GM18907 (cell line): ENCODE measurements at regions not wholly inside any gene's neighbourhood (a gene's known extent, or its start where the extent isn't known, plus 50 kb on each side); places are given as distances from the start of the nearest gene placed in this dataset.
"Not testable (repeated sequence)": the region's sequence is repeated elsewhere in the genome, so short reads cannot be mapped to it uniquely, and the experiment has no call there.

Source experiments
- ATAC-seq: cut with Tn5 transposase; IDR thresholded peaks from one replicate; pipeline ENCODE4 v1.9.1; 2021; ENCODE audit warnings: mild to moderate bottlenecking, moderate library complexity; ENCODE audit not compliant: unreplicated experiment

DNA sequence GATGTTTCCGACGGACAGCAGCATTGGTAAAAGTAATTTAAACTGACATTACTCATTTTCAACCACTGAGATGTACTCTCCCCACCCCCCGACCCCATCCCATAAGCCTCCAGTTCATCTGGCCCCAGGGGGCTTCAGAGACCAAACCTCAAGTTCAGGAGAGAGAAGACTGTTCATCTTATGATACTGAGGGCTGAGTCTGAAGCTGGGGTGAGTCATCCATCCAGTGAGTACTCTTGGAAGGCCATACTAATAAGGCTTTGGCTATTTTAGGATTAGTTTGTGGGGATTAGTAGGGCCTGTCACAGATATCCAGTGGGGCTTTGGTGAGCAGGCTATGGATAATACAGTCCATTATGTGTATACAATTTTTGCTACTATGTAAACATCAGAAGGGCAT, 125.3 kb upstream of the APCDD1 start:
- ATAC-seq: no peak

DNA sequence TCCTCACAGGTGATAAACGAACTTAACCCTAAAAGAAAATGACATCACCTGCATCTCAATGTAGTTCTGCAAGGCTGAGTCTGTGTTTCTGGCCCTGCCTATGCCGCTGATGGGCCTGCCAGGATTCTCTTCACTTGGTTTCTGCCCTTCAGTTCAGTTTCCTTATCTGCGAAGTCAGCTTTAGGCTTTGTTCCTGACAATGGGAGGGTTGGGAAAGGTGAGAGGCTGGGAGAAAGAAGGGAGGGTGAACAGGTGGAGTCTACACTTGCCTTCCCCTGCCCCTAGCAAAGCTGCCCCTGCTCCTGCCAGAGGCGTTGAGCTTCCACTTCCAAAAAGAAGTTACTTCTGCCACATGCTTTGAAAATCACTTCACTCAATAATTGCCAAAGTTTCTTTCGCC, 124.0 kb upstream of the APCDD1 start:
- ATAC-seq: no peak

DNA sequence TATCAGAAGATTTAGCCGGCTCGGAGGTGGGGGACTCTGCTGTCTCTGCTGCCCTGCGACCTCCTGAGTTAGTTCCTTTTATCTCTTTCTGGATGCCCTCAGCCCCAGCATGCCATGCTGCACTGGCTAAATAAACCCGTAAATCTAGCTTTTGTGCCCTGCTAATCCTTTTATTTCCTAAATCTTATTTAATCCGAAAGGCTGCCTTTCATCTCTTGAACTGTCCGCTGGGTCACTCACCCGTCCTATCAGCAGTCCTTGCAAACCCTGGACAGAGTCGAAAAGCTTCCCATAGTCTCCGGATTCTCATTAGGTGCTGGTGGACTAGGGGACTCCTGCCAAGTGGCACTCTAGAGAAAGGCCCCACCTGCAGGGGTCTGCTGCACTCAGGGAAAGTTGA, 122.0 kb upstream of the APCDD1 start:
- no peak for ATAC-seq

DNA sequence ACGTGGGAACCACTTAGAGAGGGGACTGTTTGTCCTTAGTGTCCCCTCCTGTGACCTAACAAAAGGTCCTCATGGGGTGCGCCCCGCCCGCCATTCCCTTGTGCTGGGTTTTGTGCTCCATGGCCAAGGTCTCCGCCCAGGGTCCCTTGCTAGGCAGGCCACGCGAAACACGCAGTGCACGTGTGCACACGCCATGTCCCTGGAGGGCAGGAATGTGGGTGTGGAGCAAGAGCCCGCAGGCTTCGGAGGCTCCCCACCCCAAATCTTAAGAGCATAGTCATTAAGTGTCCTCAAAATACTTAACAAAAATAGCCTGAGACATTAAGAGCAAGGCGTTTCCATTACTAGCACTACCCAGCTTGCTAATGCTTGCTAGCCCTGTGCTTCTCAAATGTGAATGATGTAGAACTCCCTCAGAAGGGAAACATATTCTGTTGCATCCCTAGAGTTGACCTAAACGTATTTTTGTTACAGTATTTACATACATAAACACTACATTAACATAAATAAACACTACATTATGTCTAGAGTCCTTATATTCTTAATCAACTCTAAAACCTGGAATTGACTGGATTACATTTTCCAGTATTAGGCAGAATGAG, 117.6 kb upstream of the APCDD1 start:
- ATAC-seq: no peak

DNA sequence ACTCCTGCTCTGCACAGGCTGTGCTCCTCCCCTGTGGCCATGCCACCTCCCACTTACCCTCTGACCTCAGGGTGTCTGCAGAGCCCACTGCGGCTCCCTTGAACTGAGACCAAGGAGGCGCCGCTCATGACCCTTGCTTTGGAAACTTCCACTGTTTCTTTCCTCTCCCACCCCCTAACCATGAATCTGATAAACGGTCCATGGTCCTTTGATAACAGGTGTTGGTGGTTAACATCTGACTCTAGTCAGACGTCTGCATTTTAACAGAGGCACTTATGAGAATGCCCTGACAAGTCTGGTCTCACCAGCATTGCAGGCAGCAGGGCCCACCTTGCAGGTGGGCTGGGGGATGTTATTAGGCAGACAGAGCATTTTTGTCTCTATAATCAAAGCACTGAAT, 113.6 kb upstream of the APCDD1 start:
- ATAC-seq: no peak

DNA sequence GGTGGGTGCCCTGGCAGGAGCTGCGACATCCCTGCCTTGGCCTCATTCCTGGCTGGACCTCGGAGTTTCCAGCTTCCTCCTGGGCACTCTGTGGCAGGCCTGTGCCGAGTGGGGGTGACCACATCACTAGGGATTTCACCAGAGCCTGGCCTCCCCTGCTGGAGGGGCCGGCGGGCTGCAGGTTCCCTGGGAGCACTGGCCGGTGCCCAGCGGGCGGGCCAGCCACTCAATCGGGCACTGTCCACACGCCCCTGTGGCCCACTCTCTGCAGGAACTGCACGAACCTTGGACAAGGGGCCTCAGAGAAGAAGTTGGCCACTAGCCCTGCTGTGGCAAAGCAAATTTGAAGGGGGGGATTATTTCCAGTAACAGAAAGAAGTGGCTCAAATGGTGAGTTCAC, 110.7 kb upstream of the APCDD1 start:
- no peak for ATAC-seq

DNA sequence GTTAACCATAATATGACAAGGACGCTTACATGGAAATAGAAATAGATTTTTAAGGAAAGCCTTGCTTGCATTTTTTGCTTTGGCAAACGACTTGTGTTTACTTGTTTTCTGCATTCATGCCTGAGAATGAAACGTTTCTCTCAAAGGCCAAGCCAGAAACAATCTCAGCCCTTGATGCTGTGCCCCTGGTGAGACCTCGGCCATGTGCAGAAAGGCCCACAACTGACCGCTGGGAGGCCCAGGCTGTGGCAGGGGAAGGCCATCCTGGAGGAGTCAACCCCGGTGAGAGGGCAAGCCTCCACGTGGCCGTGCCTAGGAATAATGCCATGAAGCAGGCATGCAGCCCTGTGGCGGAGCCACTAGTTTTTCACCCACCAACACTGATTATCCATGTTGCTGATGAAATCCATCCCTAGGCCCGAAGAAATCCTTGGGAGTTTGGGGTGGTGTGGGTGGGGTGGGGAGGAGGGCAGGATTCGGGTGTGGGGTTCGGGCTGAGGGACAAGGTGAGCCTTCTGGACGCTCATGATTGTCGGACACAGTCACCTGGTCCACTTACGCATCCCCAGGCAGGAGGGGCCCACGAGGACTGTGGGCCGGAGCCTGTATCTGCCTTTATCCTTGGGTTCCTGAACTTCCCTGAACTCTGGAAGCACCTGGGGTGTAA, 107.6 kb upstream of the APCDD1 start:
- no peak for ATAC-seq

DNA sequence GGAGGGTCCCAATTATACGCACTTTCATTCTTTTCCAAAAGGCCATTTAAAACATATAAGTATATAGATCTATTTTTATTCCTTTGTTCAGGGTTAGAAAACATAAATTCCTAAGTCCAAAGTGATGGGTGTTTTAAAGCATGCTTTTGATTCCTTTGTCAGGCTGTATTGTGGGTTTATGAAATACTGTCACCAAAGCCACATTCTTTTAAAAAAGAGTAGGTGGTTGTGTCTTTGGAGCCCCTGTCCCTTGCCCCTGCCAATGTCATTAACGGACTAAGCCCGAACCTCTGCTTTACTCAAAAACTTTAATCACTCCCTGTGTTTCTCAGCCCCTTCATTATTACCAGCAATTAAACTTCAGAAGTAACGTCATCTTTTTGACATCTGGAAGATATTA, 104.9 kb upstream of the APCDD1 start:
- ATAC-seq: no peak

DNA sequence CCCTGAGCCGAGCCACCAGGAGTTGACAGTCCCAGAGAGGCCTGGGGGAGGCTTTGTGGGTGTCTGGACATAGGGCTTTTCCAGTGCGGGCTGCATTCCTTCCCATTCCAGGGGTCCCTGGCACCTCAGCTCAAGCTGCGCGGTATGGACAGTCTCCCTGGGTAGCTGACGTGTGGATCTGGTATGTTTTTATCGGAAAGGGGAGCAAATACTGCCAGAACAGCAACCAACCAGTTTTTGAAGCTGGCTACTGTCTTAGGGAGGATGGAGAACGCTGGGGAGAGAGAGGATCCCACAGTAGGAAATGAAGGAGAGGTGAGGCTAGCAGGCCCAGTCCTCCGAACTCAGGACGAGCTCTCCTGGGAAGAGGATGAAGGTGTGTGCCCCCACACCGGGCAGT, 103.8 kb upstream of the APCDD1 start:
- ATAC-seq: no peak

DNA sequence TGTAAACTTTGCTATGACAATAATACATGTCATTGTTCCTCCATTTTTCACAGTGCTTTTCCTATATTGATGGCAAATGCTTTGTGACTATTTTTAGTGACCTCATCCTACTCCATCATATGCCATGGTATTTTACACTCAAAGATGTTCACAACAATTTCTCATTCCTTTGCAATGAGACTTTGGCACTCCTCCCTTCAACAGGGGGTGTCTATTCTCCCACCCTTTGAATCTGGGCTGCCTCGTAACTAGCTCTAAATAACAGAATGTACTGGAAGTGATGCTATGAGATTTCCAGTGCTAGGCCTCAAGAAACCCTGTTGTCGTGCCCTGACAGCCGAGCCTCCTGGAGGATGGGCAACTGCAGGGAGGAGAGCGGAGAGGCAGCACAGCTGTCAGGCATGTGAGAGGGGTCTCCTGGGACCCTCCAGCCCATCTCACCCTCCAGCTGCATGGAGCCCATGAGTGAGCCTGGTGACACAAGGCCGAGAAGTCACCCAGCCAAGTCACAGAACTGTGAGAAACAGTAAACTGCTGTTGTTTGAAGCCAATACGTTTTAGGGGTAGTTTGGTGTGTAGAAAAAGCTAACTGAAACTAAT, 103.1 kb upstream of the APCDD1 start:
- no peak for ATAC-seq

DNA sequence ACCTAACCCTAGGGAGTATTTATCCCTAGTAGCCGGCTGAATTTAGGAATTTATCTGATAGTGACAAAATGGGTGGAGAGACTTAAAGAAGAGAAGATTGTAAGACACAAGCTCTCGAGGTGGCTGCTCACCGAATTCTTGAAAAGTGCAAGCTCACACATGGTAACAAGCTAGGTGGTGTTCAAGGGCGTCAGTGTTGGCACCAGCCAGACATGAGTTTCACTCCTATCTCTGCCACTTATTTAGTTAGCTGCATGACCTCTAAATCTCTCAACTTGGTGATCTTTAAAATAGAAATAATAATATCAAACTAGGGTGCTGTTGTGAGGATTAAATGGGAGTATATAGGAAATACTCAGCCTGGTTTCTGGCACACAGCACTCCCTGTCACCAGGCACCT, 102.6 kb upstream of the APCDD1 start:
- no peak for ATAC-seq

DNA sequence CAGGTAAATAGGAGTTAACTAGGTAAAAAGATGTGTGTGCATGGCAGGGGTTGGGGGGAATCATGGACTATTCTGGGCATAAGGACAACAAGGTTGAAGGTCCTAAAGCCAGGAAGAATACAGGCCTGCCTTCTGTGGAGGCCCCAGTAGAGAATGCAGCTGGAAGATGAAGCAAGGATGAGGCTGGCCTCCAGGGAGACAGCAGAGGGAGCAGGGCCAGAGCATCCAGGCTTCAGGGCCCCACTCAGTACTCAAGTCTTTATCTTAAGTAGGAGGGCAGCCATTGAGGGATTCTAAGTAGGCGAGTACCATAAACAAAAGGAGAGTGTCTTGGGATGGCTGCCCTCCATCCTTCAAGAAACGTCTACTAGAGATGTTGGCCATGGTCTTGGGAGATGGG, 101.8 kb upstream of the APCDD1 start:
- ATAC-seq: no peak

DNA sequence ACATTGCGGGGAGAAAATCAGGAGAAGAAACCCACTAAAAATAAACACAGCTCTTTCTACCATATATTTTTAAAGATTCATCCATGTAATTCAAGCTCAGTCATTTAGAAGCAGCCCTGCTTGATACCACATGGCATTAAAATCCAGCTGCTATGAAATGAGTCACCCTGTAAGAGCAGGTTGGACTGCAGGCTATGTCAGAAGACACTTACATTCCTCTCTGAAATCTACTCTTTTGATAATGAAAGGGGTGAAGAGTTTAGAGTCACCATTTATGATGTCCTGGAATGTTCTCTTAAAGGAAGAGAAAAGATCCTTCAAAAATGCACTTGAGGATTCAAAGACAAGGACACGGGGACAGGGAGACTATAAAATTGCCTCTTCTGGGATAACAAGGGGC, 100.6 kb upstream of the APCDD1 start:
- ATAC-seq: no peak

DNA sequence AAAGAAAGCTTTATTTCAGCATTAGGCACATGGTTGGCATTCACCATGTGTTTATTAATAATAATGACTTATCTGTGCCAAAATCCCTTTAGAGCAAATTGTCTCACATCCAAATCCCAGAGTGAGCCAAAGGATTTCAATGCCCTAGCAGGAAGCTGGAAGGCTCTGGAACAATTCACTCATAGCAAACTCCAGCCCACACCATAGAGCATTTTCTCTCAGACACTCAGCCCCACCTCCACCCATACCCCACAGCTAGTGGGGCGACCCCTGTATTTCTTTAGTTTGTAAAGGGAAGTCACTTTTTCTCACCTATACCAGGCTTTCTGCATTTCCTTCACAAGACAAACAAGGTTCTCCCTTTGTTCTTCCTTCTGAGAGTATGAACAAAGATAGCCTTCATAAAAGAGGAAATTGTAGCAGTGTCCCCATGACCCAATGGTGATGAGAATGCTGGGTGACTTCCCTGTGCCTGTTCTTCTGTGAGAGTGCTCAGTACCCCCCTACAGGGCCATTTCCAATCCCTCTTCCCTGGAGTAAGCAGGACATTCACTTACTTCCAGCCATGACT, 100.1 kb upstream of the APCDD1 start:
- no peak for ATAC-seq

DNA sequence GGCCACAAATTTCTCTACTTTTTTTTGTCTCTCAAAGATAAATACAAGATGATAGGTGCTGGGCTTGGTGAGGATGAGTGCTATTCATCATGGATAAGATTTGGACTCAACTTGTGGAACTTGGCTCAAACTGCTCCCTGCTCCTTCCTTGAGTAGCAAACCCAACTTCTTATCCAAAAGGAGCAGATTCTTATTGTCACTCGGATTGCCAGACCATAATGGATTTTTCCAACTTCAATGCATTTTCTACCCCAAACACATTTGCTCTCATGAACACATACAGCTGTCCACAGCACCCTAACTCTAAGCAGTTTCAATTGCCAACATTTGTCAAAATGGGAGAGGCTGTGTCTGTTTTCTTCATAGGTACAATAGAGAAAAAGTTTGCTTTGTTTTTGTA, 99.5 kb upstream of the APCDD1 start:
- no peak for ATAC-seq

DNA sequence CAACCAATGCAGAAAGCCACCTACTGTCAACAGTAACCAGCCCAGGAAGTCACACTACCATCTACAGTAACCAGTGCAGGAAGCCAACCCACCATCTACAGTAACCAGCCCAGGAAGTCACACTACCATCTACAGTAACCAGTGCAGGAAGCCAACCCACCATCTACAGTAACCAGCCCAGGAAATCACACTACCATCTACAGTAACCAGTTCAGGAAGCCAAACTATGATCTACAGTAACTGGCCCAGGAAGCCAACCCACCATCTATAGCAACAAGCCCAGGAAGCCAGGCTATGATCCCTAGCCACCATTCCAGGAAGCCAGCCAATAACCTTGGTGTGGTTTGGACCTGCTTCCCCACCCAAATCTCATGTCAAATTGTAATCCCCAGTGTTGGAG, 97.4 kb upstream of the APCDD1 start:
- ATAC-seq: not testable (repeated sequence)

DNA sequence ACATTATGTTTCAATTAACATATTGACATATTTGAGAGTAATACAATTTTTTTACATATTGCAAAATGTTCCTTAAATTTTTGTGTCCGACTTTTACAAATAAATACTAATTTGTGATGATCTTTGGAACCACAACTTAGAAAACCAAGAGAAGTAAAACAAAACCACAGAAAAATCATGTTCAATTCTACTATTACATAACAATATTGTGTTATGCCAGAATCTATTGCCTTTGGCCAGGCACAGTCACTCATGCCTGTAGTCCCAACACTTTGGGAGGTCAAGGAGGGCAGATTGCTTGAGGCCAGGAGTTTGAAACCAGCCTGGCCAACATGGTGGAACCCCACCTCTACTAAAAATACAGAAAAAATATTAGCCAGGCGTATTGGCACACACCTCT, 92.8 kb upstream of the APCDD1 start:
- ATAC-seq: no peak

DNA sequence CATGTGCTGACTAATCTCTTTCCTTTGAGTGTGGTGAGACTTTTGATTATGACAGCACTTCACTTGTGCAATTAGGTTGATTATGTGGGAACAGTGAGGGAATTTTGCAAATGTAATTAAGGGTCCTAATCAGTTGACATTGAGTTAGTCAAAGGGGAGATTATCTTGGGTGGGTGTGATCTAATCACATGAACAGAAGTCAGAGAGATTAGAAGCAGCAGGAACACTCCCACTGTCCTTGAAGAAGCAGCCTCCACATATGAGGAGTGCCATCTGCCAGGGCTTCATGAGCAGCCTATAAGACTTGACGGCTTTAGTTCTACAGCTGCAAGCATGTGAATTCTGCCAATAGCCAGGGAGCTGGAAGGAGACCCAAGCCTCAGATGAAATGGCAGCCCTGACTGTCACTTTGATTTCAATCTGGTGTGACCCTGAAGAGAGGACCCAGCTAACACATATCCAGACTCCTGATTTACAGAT, 89.4 kb upstream of the APCDD1 start:
- no peak for ATAC-seq

DNA sequence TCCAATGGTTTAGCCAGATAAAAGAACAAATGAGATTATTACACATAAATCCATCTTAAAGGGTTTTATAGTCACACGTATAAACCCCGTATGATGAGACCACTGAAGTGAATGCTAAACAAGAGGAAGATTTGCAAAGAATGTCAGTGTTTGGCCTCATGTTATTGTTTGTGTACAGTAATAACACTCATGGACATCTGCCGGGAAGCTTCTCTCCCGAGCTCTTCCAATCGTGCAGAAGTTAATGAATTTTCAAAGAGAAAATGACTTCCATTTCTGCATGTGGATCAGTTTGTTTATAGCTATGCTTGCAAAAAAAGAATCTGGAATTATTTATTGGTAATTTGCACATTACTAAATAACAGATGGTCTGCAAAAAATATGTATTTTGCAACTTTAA, 88.5 kb upstream of the APCDD1 start:
- ATAC-seq: no peak

DNA sequence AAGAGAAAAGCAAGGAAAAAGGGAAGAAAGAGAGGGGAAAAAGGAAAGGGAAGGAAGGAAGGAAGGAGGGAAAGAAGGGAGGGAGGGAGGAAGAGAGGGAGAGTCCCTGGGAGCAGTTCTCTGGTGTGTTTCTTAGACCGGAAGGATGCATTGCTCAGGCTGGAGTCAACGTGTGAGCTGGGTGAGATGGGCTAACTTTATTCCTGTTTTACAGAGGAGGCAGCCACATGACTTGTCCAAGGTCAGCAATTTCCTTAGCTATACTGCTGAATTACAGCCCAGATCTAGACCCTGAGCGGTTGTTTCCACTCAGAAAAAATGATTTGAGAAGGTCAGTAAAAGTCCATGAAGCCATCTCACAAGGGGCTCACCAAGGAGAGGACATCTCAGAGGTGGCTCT, 86.6 kb upstream of the APCDD1 start:
- no peak for ATAC-seq

DNA sequence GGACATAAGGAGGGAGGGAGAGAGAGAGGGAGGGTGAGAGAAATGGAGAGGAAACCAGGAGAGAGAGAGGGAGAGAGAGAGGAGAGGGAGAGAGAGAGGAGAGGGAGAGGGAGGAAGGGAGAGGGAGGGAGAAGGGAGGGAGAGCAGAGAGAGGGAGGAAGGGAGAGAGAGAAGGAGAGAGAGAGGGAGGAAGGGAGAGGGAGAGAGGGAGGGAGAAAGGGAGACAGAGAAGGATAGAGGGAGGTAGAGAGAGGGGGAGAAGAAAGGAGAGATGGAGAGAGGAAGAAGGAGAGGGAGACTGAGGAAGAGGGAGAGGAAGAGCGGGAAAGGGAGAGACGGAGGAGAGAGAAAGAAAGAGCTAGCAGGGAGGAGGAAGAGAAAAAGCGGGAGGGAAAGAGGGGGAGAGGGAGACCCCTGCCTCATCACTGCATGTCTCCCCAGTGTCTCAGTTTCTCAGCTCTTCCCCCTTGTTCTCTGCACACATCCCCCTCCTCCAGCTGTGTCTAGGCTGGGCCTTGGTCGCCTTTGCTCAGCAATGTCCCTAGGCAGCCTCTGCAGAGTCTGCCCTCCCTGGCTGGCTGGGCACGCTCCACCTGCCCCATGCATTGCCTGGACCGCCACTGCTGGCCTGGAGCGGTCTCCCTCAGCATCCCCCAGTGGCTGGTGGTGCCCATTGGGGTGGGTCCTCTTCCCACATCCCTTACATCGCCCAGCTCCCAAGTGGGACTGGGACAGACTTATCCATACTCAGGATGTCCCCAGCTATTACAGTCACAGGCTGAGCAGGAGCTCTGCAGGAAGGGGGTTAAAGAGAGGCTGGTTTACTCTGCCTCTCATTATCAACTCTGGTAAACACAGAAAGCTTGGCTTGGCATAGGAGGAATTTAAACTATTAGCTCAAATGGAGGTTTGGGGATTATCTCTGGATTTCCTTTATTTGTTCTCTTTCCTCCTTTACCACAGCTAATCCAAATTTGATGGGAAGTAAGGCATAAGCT, 85.7 kb upstream of the APCDD1 start:
- ATAC-seq: no peak
